SK-N-SH treated with all-trans-retinoic acid at 6 μM for 48 hours (cell line): ENCODE measurements at regions not wholly inside any gene's neighbourhood (a gene's known extent, or its start where the extent isn't known, plus 50 kb on each side); places are given as distances from the start of the nearest gene placed in this dataset.

Source experiments
- ATAC-seq: fragments of 200-7000 bp; cut with Tn5 transposase; 3 replicates; pipeline ENCODE4 v1.9.1; 2020; ENCODE audit warnings: mild to moderate bottlenecking, moderate library complexity
- ARNTL ChIP-seq: fragments of 450-650 bp; formaldehyde crosslinking; IDR thresholded peaks from 2 replicates; pipeline ENCODE4 v1.5.0; 2020; ENCODE audit warnings: low read depth, mild to moderate bottlenecking, moderate library complexity, borderline replicate concordance
- BACH2 ChIP-seq: fragments of 250-450 bp; sonication (Bioruptor Pico); IDR thresholded peaks from 2 replicates; pipeline ENCODE4 v1.9.0; 2021; ENCODE audit warnings: mild to moderate bottlenecking, borderline replicate concordance
- CSDC2 ChIP-seq: fragments of 250-450 bp; sonication (Bioruptor Pico); IDR thresholded peaks from 2 replicates; pipeline ENCODE4 v1.5.0; 2020; ENCODE audit warnings: mild to moderate bottlenecking, moderate library complexity
- ESRRG ChIP-seq: fragments of 250-450 bp; sonication (Bioruptor Pico); IDR thresholded peaks from 2 replicates; pipeline ENCODE4 v1.6.1; 2021; ENCODE audit warnings: mild to moderate bottlenecking
- GLIS3 ChIP-seq: fragments of 250-450 bp; sonication (Bioruptor Pico); IDR thresholded peaks from 2 replicates; pipeline ENCODE4 v1.5.0; 2020; ENCODE audit warnings: mild to moderate bottlenecking, moderate library complexity
- ISL1 ChIP-seq: fragments of 250-450 bp; sonication (Bioruptor Pico); IDR thresholded peaks from 2 replicates; pipeline ENCODE4 v2.1.2; 2022; ENCODE audit warnings: mild to moderate bottlenecking, moderate library complexity
- OSR1 ChIP-seq: fragments of 250-450 bp; sonication (Bioruptor Pico); IDR thresholded peaks from 2 replicates; pipeline ENCODE4 v1.8.0; 2022; ENCODE audit warnings: moderate library complexity, mild to moderate bottlenecking, inconsistent platforms
- PPARA ChIP-seq: fragments of 250-450 bp; sonication (Bioruptor Pico); IDR thresholded peaks from 2 replicates; pipeline ENCODE4 v1.5.0; 2020; ENCODE audit warnings: mild to moderate bottlenecking, borderline replicate concordance
- SNAI2 ChIP-seq: fragments of 250-450 bp; sonication (Bioruptor Pico); IDR thresholded peaks from 2 replicates; pipeline ENCODE4 v1.5.0; 2020; ENCODE audit warnings: mild to moderate bottlenecking, moderate library complexity
- TCF4 ChIP-seq: fragments of 250-450 bp; sonication (Bioruptor Pico); IDR thresholded peaks from 2 replicates; pipeline ENCODE4 v1.8.0; 2021; ENCODE audit warnings: mild to moderate bottlenecking, moderate library complexity, borderline replicate concordance
- TOX ChIP-seq: fragments of 250-450 bp; sonication (Bioruptor Pico); IDR thresholded peaks from 2 replicates; pipeline ENCODE4 v1.8.0; 2021; ENCODE audit warnings: mild to moderate bottlenecking, moderate library complexity, borderline replicate concordance
- ZC3H10 ChIP-seq: fragments of 250-450 bp; sonication (Bioruptor Pico); IDR thresholded peaks from 2 replicates; pipeline ENCODE4 v1.5.1; 2021; ENCODE audit warnings: mild to moderate bottlenecking, moderate library complexity
- ZFP3 ChIP-seq: fragments of 250-450 bp; sonication (Bioruptor Pico); IDR thresholded peaks from 2 replicates; pipeline ENCODE4 v1.5.0; 2020; ENCODE audit warnings: mild to moderate bottlenecking, moderate library complexity
- ZFP30 ChIP-seq: fragments of 450-650 bp; formaldehyde crosslinking; IDR thresholded peaks from 2 replicates; pipeline ENCODE4 v1.5.0; 2022; ENCODE audit warnings: mild to moderate bottlenecking, moderate library complexity
- ZNF565 ChIP-seq: fragments of 450-650 bp; formaldehyde crosslinking; conservative IDR thresholded peaks from 2 replicates; pipeline ENCODE4 v1.5.0; 2020; ENCODE audit warnings: low read depth, mild to moderate bottlenecking, moderate library complexity
- ZNF70 ChIP-seq: fragments of 450-650 bp; formaldehyde crosslinking; IDR thresholded peaks from 2 replicates; pipeline ENCODE4 v1.5.0; 2020; ENCODE audit warnings: mild to moderate bottlenecking, moderate library complexity
- ZNF8 ChIP-seq: fragments of 450-650 bp; formaldehyde crosslinking; IDR thresholded peaks from 2 replicates; pipeline ENCODE4 v1.5.0; 2020; ENCODE audit warnings: mild to moderate bottlenecking, moderate library complexity
- TF ChIP-seq, protein P1 (sequence below): fragments of 250-450 bp; sonication (Bioruptor Pico); IDR thresholded peaks from 2 replicates; pipeline ENCODE4 v1.8.0; 2020; ENCODE audit warnings: mild to moderate bottlenecking, moderate library complexity, borderline replicate concordance
- TF ChIP-seq, protein P2 (sequence below): fragments of 250-450 bp; sonication (Bioruptor Pico); IDR thresholded peaks from 2 replicates; pipeline ENCODE4 v1.5.1; 2020; ENCODE audit warnings: low read depth, mild to moderate bottlenecking, moderate library complexity
- TF ChIP-seq, protein P3 (sequence below): fragments of 250-450 bp; sonication (Bioruptor Pico); IDR thresholded peaks from 2 replicates; pipeline ENCODE4 v1.5.0; 2020; ENCODE audit warnings: mild to moderate bottlenecking, moderate library complexity

DNA sequence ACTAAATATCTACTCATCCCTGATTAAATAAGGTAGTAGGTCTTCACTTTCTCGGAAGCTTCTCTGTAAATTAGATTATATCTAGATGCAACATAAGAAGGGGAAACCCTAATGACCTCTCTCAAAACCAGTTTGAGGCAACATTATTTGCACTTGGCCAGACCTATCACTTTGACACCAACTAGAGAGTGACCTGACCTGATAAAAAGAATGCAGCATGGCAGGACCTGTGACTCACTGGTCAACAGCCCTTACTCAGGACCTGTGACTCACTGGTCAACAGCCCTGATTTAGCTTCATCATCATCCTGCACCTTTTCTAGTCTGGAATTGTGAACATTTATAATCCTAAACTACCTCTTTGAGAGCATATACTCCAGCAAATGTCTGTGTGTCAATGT lies 1957.7 kb upstream of the CELF4 start (continued):
- TF ChIP-seq, protein P1, sequence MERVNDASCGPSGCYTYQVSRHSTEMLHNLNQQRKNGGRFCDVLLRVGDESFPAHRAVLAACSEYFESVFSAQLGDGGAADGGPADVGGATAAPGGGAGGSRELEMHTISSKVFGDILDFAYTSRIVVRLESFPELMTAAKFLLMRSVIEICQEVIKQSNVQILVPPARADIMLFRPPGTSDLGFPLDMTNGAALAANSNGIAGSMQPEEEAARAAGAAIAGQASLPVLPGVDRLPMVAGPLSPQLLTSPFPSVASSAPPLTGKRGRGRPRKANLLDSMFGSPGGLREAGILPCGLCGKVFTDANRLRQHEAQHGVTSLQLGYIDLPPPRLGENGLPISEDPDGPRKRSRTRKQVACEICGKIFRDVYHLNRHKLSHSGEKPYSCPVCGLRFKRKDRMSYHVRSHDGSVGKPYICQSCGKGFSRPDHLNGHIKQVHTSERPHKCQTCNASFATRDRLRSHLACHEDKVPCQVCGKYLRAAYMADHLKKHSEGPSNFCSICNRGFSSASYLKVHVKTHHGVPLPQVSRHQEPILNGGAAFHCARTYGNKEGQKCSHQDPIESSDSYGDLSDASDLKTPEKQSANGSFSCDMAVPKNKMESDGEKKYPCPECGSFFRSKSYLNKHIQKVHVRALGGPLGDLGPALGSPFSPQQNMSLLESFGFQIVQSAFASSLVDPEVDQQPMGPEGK (CRISPR knock-in tag): no peak
- TF ChIP-seq ZFP3 (CRISPR knock-in tag): no peak
- no peak for TF ChIP-seq ZNF70
- no peak for TF ChIP-seq ISL1 (CRISPR knock-in tag)
- TF ChIP-seq, protein P2, sequence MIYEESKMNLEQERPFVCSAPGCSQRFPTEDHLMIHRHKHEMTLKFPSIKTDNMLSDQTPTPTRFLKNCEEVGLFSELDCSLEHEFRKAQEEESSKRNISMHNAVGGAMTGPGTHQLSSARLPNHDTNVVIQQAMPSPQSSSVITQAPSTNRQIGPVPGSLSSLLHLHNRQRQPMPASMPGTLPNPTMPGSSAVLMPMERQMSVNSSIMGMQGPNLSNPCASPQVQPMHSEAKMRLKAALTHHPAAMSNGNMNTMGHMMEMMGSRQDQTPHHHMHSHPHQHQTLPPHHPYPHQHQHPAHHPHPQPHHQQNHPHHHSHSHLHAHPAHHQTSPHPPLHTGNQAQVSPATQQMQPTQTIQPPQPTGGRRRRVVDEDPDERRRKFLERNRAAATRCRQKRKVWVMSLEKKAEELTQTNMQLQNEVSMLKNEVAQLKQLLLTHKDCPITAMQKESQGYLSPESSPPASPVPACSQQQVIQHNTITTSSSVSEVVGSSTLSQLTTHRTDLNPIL (CRISPR knock-in tag): no peak
- TF ChIP-seq, all 23 proteins: peak for 0

DNA sequence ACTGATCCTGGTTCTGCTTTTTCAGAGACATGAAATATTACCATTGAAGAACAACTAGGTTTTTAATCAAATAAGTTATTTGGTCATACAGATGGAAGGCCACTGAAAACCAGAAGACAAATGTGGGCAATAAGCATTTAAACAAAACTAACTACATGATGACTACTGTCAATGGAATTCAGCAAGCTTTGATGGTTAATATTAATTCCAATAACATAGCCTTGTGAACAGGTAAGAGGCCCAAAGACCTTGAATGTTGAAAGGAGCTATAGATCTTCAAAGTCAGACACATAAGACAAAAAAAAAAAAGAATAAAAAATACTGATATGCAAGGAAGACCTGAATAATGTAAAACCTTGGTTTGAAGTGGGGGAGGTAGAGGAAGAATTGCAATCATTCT lies 1955.6 kb upstream of the CELF4 start:
- ATAC-seq: no peak
- TF ChIP-seq ZNF70 (no peak), ZFP30 (CRISPR knock-in tag) (no peak), ZNF565 (no peak), ISL1 (CRISPR knock-in tag) (0 out of 2 replicates have a peak, but pooled peaks have one; percentile 9)
- TF ChIP-seq, protein P1 (CRISPR knock-in tag): no peak
- TF ChIP-seq, protein P3, sequence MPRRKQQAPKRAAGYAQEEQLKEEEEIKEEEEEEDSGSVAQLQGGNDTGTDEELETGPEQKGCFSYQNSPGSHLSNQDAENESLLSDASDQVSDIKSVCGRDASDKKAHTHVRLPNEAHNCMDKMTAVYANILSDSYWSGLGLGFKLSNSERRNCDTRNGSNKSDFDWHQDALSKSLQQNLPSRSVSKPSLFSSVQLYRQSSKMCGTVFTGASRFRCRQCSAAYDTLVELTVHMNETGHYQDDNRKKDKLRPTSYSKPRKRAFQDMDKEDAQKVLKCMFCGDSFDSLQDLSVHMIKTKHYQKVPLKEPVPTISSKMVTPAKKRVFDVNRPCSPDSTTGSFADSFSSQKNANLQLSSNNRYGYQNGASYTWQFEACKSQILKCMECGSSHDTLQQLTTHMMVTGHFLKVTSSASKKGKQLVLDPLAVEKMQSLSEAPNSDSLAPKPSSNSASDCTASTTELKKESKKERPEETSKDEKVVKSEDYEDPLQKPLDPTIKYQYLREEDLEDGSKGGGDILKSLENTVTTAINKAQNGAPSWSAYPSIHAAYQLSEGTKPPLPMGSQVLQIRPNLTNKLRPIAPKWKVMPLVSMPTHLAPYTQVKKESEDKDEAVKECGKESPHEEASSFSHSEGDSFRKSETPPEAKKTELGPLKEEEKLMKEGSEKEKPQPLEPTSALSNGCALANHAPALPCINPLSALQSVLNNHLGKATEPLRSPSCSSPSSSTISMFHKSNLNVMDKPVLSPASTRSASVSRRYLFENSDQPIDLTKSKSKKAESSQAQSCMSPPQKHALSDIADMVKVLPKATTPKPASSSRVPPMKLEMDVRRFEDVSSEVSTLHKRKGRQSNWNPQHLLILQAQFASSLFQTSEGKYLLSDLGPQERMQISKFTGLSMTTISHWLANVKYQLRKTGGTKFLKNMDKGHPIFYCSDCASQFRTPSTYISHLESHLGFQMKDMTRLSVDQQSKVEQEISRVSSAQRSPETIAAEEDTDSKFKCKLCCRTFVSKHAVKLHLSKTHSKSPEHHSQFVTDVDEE (CRISPR knock-in tag): no peak

DNA sequence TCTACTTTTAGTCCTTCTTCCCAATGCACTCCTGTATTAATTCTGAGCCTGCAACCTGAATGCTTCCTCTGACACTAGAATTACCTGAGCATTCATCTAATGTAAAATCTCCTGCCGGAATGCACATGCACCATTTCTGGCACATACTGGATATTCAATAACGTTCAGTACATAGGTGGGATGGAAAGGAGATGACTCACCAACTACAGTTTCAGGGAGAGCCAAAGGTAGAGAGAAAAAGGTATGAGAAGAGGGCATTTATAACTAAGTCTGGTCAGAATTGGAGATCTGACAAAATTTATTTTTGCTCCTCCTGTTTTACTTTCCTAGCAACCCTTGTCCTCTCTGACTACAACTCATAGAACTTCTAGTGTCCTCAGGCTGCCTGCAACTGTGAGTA lies 1954.1 kb upstream of the CELF4 start:
- TF ChIP-seq ARNTL (CRISPR knock-in tag): no peak
- TF ChIP-seq ISL1 (CRISPR knock-in tag): no peak
- TF ChIP-seq ZC3H10: no peak
- TF ChIP-seq ZNF565: no peak
- no peak for TF ChIP-seq CSDC2 (CRISPR knock-in tag)
- no peak for TF ChIP-seq SNAI2
- no peak for TF ChIP-seq PPARA (CRISPR knock-in tag)
- TF ChIP-seq ZNF70: no peak
- no peak for ATAC-seq

DNA sequence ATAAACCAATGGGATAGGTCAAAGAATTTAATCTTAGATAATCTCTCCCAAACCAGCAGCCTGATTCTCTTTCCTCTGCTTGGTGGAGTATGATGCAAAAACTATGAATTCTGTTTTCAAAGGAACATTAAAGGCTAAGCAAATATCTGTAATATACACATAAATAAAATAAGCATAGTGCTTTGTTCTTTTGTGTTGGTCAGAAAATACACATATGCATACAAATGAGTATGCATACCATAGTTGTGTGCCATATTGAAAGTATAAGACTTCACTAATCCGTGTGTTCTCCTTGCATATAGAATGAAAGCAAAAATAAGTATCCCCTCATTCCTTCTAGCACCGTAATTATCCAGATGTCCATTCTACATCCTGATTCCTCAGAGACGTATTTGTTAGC lies 1949.7 kb upstream of the CELF4 start:
- no peak for TF ChIP-seq ISL1 (CRISPR knock-in tag)
- TF ChIP-seq ESRRG (CRISPR knock-in tag): no peak
- no peak for TF ChIP-seq TCF4 (CRISPR knock-in tag)
- no peak for TF ChIP-seq ZFP30 (CRISPR knock-in tag)
- TF ChIP-seq, protein P2 (CRISPR knock-in tag): no peak
- no peak for TF ChIP-seq OSR1 (CRISPR knock-in tag)
- TF ChIP-seq SNAI2: no peak
- ATAC-seq: no peak

DNA sequence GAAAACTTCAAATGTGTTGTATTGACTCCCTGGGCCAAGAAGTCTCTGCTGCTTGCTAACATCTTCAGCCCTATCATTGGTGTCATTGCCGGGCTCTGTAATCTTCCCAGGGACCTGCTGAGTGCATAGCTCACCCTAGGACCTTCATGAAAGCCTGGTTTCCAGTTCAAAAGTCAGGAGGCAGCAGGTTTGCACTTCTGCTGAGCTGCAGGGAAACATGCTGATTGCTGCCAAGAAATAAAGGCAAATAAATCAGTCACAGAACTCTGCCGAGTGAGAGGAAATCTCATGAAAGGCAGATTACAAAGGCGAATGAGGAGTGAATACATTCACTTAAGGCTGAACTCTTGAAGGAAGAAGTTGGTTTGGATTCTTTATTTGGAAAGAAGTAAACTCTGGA lies 1947.6 kb upstream of the CELF4 start:
- ATAC-seq: no peak
- TF ChIP-seq SNAI2 (no peak), ESRRG (CRISPR knock-in tag) (no peak), ZC3H10 (no peak), TOX (no peak), ZNF8 (no peak), ZFP30 (CRISPR knock-in tag) (no peak), ISL1 (CRISPR knock-in tag) (no peak), PPARA (CRISPR knock-in tag) (no peak), ARNTL (CRISPR knock-in tag) (no peak), GLIS3 (CRISPR knock-in tag) (no peak), CSDC2 (CRISPR knock-in tag) (no peak), OSR1 (CRISPR knock-in tag) (no peak), BACH2 (no peak), ZFP3 (CRISPR knock-in tag) (no peak)
- TF ChIP-seq, protein P3 (CRISPR knock-in tag): no peak
- TF ChIP-seq, protein P2 (CRISPR knock-in tag): no peak
